ENCODE measurements at regions not wholly inside any gene's neighbourhood (a gene's known extent, or its start where the extent isn't known, plus 50 kb on each side); places are given as distances from the start of the nearest gene placed in this dataset.
"Not testable (repeated sequence)": the region's sequence is repeated elsewhere in the genome, so short reads cannot be mapped to it uniquely, and the experiment has no call there.

GRCh38 chr1:148679050-148679786 lies 69.4 kb upstream of the NUDT4B start:
- H3K27me3 ChIP-seq (ENCODE audit: control insufficient read depth, insufficient read depth, low read length, poor library complexity, severe bottlenecking); H3K27ac Mint-ChIP-seq; H3K9me3 ChIP-seq (ENCODE audit: control insufficient read depth, low read length); H3K27me3 Mint-ChIP-seq (ENCODE audit: insufficient read depth); H3K36me3 Mint-ChIP-seq (ENCODE audit: low read depth); H3K4me1 Mint-ChIP-seq; H3K4me1 ChIP-seq (ENCODE audit: control insufficient read depth, insufficient read depth, low read length); H3K27ac ChIP-seq (ENCODE audit: low read depth, low read length); H3K9me3 Mint-ChIP-seq; H3K9ac ChIP-seq (ENCODE audit: extremely low read depth, low read length, poor library complexity, severe bottlenecking); H3K4me3 ChIP-seq (ENCODE audit: low read length); H3K36me3 ChIP-seq (ENCODE audit: control insufficient read depth, insufficient read depth, low read length): not testable (repeated sequence)
- WGBS, 2 experiments (ENCODE audit: insufficient coverage in 1 of 2, insufficient read length in 1 of 2), result no CpG with 5 or more reads among the region's 77 CpGs
- peak overlapping the region; percentile 60 for H3K4me3 Mint-ChIP-seq
- DNase-seq, result peak; percentile 76

- H3K4me1 ChIP-seq (ENCODE audit: control insufficient read depth, insufficient read depth, low read length); H3K36me3 Mint-ChIP-seq (ENCODE audit: low read depth); H3K4me1 Mint-ChIP-seq; H3K27me3 ChIP-seq (ENCODE audit: control insufficient read depth, insufficient read depth, low read length, poor library complexity, severe bottlenecking); H3K27me3 Mint-ChIP-seq (ENCODE audit: insufficient read depth); H3K9me3 Mint-ChIP-seq; H3K27ac Mint-ChIP-seq; DNase-seq; H3K4me3 ChIP-seq (ENCODE audit: low read length); H3K9ac ChIP-seq (ENCODE audit: extremely low read depth, low read length, poor library complexity, severe bottlenecking); H3K27ac ChIP-seq (ENCODE audit: low read depth, low read length); H3K36me3 ChIP-seq (ENCODE audit: control insufficient read depth, insufficient read depth, low read length); H3K9me3 ChIP-seq (ENCODE audit: control insufficient read depth, low read length): not testable (repeated sequence)
- no CpG with 5 or more reads among the region's 37 CpGs for WGBS, 2 experiments (ENCODE audit: insufficient coverage in 1 of 2, insufficient read length in 1 of 2)
- peak overlapping the region; percentile 60 for H3K4me3 Mint-ChIP-seq
These were observed 68.7 kb upstream of the NUDT4B start for GRCh38 chr1:148679787-148680326.

- H3K36me3 ChIP-seq (ENCODE audit: control insufficient read depth, insufficient read depth, low read length); H3K4me1 ChIP-seq (ENCODE audit: control insufficient read depth, insufficient read depth, low read length); H3K4me3 Mint-ChIP-seq; H3K27me3 Mint-ChIP-seq (ENCODE audit: insufficient read depth); H3K27ac ChIP-seq (ENCODE audit: low read depth, low read length); H3K9ac ChIP-seq (ENCODE audit: extremely low read depth, low read length, poor library complexity, severe bottlenecking); H3K9me3 Mint-ChIP-seq; H3K9me3 ChIP-seq (ENCODE audit: control insufficient read depth, low read length); H3K27ac Mint-ChIP-seq; DNase-seq; H3K4me1 Mint-ChIP-seq; H3K4me3 ChIP-seq (ENCODE audit: low read length); H3K36me3 Mint-ChIP-seq (ENCODE audit: low read depth); H3K27me3 ChIP-seq (ENCODE audit: control insufficient read depth, insufficient read depth, low read length, poor library complexity, severe bottlenecking): not testable (repeated sequence)
- WGBS, 2 experiments (ENCODE audit: insufficient coverage in 1 of 2, insufficient read length in 1 of 2), result no CpG with 5 or more reads among the region's 4 CpGs
These were observed 61.8 kb upstream of the NUDT4B start for GRCh38 chr1:148686735-148687134.

- not testable (repeated sequence) for H3K4me1 ChIP-seq (ENCODE audit: control insufficient read depth, insufficient read depth, low read length); H3K36me3 Mint-ChIP-seq (ENCODE audit: low read depth); H3K27ac ChIP-seq (ENCODE audit: low read depth, low read length); H3K4me1 Mint-ChIP-seq; H3K9me3 ChIP-seq (ENCODE audit: control insufficient read depth, low read length); H3K27me3 ChIP-seq (ENCODE audit: control insufficient read depth, insufficient read depth, low read length, poor library complexity, severe bottlenecking); H3K9me3 Mint-ChIP-seq; H3K36me3 ChIP-seq (ENCODE audit: control insufficient read depth, insufficient read depth, low read length); H3K4me3 Mint-ChIP-seq; H3K27me3 Mint-ChIP-seq (ENCODE audit: insufficient read depth); H3K27ac Mint-ChIP-seq; H3K4me3 ChIP-seq (ENCODE audit: low read length); DNase-seq; H3K9ac ChIP-seq (ENCODE audit: extremely low read depth, low read length, poor library complexity, severe bottlenecking)
- no CpG with 5 or more reads among the region's 2 CpGs for WGBS, 2 experiments (ENCODE audit: insufficient coverage in 1 of 2, insufficient read length in 1 of 2)
These were observed 61.2 kb upstream of the NUDT4B start for GRCh38 chr1:148687376-148687775.
